Erythroblast (primary cell): ENCODE measurements at regions not wholly inside any gene's neighbourhood (a gene's known extent, or its start where the extent isn't known, plus 50 kb on each side); places are given as distances from the start of the nearest gene placed in this dataset.

Experiments used
- GATA1 ChIP-seq: IDR thresholded peaks from 2 replicates; pipeline ENCODE4 v1.6.1; 2011; ENCODE audit warnings: low read depth, mild to moderate bottlenecking, control low read depth, low read length, moderate library complexity
- POLR2A ChIP-seq: IDR thresholded peaks from 2 replicates; pipeline ENCODE4 v1.6.1; 2011; ENCODE audit warnings: mild to moderate bottlenecking, low read length

DNA sequence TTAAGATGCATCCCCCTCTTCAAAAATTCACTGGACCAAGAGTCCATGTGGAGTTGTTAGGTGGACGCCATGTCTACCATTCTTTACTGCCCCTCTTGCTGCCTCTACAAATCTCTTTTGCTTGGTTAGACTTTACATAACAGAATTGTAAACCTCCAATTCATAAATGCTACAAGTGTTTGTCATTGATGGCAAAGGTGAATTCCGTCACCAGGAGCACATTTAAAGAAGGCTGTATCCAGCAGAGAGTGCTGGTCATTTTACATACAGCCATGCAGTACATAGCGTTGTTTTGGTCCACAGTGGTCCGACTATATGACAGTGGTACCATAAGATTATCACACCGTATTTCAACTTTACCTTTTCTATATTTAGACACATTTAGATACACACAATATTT, 274.5 kb downstream of the MYCN start:
- TF ChIP-seq POLR2A (no peak), GATA1 (no peak)
